Naive thymus-derived CD4-positive, alpha-beta T cell (primary cell): ENCODE measurements at regions not wholly inside any gene's neighbourhood (a gene's known extent, or its start where the extent isn't known, plus 50 kb on each side); places are given as distances from the start of the nearest gene placed in this dataset.
A peak's percentile ranks its signal among the peaks of the same experiment; 100 is the strongest.

Experiments
- ATAC-seq: fragments of 150-1000 bp; cut with Tn5 transposase; 2 replicates; pipeline ENCODE4 v1.10.0; 2021; ENCODE audit warnings: mild to moderate bottlenecking, moderate library complexity
- CTCF ChIA-PET: fragments of 350-600 bp; sonication (Branson Sonifier 250); formaldehyde crosslinking; loops from one replicate; lab custom pipeline; 2021; ENCODE audit warnings: antibody characterized with exemption; lab: Charles Lee
- POLR2A ChIA-PET: fragments of 350-600 bp; sonication (Branson Sonifier 250); formaldehyde crosslinking; loops from one replicate; lab custom pipeline; 2021; ENCODE audit warnings: antibody characterized with exemption, inconsistent platforms; lab: Charles Lee
- DNase-seq, 9 donors: peaks; one replicate each; pipeline versions ENCODE4 v3.0.0 to v3.0.0-alpha.2; 2020 to 2022; ENCODE audit warnings: mixed read lengths in 1 of 9
- H3K27ac ChIP-seq: one replicate; pipeline ENCODE4 v1.7.0; 2013; ENCODE audit warnings: mild to moderate bottlenecking, low read depth, low read length, moderate library complexity
- H3K27me3 ChIP-seq, 2 donors: one replicate each; pipeline ENCODE4 v1.7.0; 2013; ENCODE audit warnings: low read length in 2 of 2, mild to moderate bottlenecking in 2 of 2, moderate library complexity in 2 of 2; ENCODE audit not compliant: control insufficient read depth in 2 of 2, insufficient read depth in 2 of 2
- H3K36me3 ChIP-seq, 3 experiments: 1 replicate in 2 of 3; 2 replicates in 1 of 3; pipeline ENCODE4 v1.7.0; 2013; ENCODE audit warnings: low read length in 3 of 3, mild to moderate bottlenecking in 3 of 3, moderate library complexity in 1 of 3; ENCODE audit not compliant: insufficient read depth in 3 of 3, control insufficient read depth in 2 of 3
- H3K4me1 ChIP-seq, 2 donors: one replicate each; pipeline ENCODE4 v1.7.0; 2013; ENCODE audit warnings: low read length in 2 of 2, mild to moderate bottlenecking in 2 of 2, moderate library complexity in 1 of 2; ENCODE audit not compliant: control insufficient read depth in 2 of 2, insufficient read depth in 2 of 2
- H3K4me3 ChIP-seq: 2 replicates; pipeline ENCODE4 v1.7.0; 2013; ENCODE audit warnings: mild to moderate bottlenecking, low read length
- H3K9me3 ChIP-seq, 3 experiments: 1 replicate in 2 of 3; 2 replicates in 1 of 3; pipeline ENCODE4 v1.7.0; 2013; ENCODE audit warnings: low read length in 3 of 3; ENCODE audit not compliant: control insufficient read depth in 2 of 3
- H3K27ac Mint-ChIP-seq, 9 donors: one replicate each; pipeline ENCODE4 v1.8.0; 2020 to 2022; ENCODE audit warnings: mixed read lengths in 9 of 9, mild to moderate bottlenecking in 8 of 9, moderate library complexity in 5 of 9, inconsistent platforms in 2 of 9
- H3K27me3 Mint-ChIP-seq, 5 donors: one replicate each; pipeline ENCODE4 v1.8.0; 2021 to 2022; ENCODE audit warnings: mixed read lengths in 5 of 5, mild to moderate bottlenecking in 1 of 5
- H3K36me3 Mint-ChIP-seq, 5 donors: one replicate each; pipeline ENCODE4 v1.8.0; 2020 to 2022; ENCODE audit warnings: mixed read lengths in 5 of 5, mild to moderate bottlenecking in 3 of 5, inconsistent platforms in 1 of 5
- H3K4me1 Mint-ChIP-seq, 7 donors: one replicate each; pipeline ENCODE4 v1.8.0; 2020 to 2022; ENCODE audit warnings: mixed read lengths in 7 of 7, mild to moderate bottlenecking in 3 of 7, inconsistent platforms in 1 of 7
- H3K4me3 Mint-ChIP-seq, 10 donors: one replicate each; pipeline ENCODE4 v1.8.0; 2020 to 2022; ENCODE audit warnings: mild to moderate bottlenecking in 10 of 10, mixed read lengths in 10 of 10, moderate library complexity in 6 of 10, inconsistent platforms in 2 of 10
- H3K9me3 Mint-ChIP-seq, 11 donors: one replicate each; pipeline ENCODE4 v1.8.0; 2020 to 2022; ENCODE audit warnings: mixed read lengths in 11 of 11, mild to moderate bottlenecking in 4 of 11, inconsistent platforms in 1 of 11, moderate library complexity in 1 of 11
- intact Hi-C, 2 donors: fragments of 100-400 bp; cut with micrococcal nuclease; formaldehyde crosslinking; loops; one replicate each; pipeline ENCODE4 v1.15.1; 2023

DNA sequence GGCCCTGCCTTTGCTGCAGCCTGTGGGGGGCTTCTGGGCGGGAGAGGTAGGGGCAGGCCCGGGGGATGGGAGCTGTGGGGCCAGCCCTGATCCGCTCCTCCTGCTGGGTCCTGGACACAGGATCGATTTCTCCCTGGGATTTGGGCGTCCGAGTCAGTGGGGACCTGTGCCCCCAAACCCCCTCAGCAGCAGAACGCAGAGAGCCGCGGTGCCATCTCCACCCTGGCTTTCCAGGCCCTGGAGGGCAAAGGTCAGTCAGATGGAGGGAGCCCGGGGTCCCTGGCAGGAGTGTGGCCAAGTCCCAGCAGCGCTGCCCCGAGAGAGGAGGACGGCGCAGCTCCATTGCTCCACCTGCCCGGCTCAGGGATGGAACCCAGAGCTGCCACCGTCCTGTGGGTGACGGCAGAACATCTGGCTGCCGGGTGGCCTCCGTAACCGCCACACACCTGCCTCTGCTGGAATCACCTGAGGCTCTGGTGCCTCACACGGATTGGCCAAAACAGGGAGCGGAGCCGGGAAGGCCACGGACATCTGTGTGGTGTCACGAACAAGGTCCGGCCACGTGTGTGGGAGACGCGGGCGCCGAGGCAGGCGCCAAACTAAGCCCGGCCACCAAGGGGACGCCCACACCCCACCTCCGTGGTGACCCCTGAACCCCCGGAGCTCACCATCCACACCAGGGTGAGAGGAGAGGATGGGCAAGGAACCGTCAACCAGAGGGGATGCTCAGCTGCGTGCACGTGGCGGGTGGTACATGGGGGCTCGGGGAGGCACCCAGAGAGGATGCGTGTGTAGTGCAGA lies 80.3 kb upstream of the FBRSL1 start:
- no peak overlapping the region for H3K27ac ChIP-seq
- no peaks in the 10 kb centered on the region for H3K36me3 Mint-ChIP-seq
- peaks cover 0 to 5% (median under 1%) of the 10 kb centered on the region in 7 donors for H3K4me1 Mint-ChIP-seq
- DNase-seq (no peak), ATAC-seq (no peak)
- peaks cover 0 to 2% (median 0%) of the 10 kb centered on the region in 11 donors for H3K9me3 Mint-ChIP-seq
- intact Hi-C loops = no loop called here
- no peak overlapping the region for H3K4me3 ChIP-seq
- POLR2A ChIA-PET = no interaction called here
- no peaks in the 10 kb centered on the region for H3K27me3 ChIP-seq
- no peaks in the 10 kb centered on the region for H3K36me3 ChIP-seq
- H3K27me3 Mint-ChIP-seq = no peaks in the 10 kb centered on the region
- H3K9me3 ChIP-seq = no peaks in the 10 kb centered on the region
- H3K4me1 ChIP-seq = peaks cover 2 to 6% of the 10 kb centered on the region in 2 donors
- H3K27ac Mint-ChIP-seq = no peak overlapping the region
- no peak overlapping the region for H3K4me3 Mint-ChIP-seq
- CTCF ChIA-PET = no interaction called here

DNA sequence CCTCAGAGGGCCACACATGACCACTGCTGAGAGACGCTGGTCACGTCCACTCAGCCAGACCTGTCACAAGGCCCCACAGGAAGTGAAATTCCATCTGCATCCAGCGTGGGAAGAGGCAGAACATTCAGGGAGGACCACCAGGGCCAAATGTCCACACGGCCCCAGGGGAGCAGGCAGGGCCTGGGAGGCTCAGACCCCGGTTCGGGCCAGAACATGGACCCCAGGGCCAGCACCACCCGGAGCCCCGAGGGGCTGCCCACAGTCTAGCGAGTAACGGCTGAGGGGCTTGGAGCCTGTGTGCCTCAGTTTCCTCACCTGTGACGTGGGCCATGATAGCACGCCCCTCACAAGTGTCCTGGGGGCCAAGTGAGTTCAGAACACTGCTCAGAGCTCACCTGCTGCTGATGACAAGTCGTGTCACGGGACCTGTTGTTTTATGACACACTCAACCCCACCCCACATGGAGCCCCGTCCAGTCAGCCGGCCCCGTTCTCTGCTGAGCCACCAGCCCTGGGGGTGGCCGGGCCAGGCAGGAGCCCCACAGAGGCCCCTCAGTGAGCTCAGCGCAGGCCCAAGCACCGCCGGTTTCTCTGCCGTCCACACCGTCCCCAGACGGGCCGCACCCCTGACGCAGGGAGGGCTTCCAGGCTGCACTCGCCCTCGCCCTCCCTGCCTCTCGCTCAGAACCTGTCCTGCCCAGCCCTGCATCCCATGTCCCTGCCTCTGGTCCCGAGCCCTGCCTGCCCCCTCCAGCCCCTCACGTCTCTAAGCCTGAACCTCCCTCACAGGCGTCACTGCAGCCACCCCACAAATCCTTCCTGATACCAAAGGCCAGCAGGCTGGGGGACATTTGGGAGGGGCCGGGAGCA lies 79.5 kb upstream of the GALNT9 start:
- no peak for ATAC-seq
- CTCF ChIA-PET = no interaction called here
- H3K4me3 Mint-ChIP-seq = no peak overlapping the region

DNA sequence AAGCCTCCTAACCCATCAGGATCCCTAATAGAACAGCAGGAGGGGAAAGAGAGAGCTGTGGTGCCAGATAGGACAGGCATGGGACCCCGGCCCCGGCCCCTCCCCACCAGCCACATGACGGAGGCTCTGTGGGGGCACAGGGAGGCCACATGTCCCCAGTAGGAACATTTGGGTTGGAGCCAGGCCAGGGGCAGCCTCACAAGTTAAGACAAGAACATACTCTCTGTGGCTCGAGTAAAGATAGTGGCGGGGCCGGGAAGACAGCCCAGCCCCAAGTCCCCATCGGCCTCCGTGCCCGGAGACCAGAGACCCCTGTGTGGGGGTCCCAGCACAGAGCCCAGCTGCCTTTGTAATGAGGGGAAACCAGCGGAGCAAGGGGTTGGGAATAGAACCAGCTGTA lies 78.6 kb upstream of the GALNT9 start:
- POLR2A ChIA-PET = no interaction called here
- Mint-ChIP-seq H3K36me3 (no peaks in the 10 kb centered on the region), H3K4me1 (peaks cover 0 to 5% (median 0%) of the 10 kb centered on the region in 7 donors), H3K27ac (no peak overlapping the region), H3K4me3 (no peak overlapping the region), H3K9me3 (peaks cover 0 to 2% (median 0%) of the 10 kb centered on the region in 11 donors), H3K27me3 (peaks cover 0 to 5% (median 0%) of the 10 kb centered on the region in 5 donors)
- H3K27me3 ChIP-seq = no peaks in the 10 kb centered on the region
- intact Hi-C loops = no loop called here
- no peaks in the 10 kb centered on the region for H3K36me3 ChIP-seq
- no peak overlapping the region for H3K27ac ChIP-seq
- ATAC-seq (no peak), DNase-seq (no peak)
- CTCF ChIA-PET = interaction anchor here (0.7 kb wide), 1 partner anchor 116 kb away, joined by 4 read pairs; no protein-coding TSS in a partner anchor
- H3K9me3 ChIP-seq = no peaks in the 10 kb centered on the region
- H3K4me1 ChIP-seq = no peaks in the 10 kb centered on the region
- H3K4me3 ChIP-seq = no peak overlapping the region

More for the DNA sequence above, 79.5 kb upstream of the GALNT9 start:
- intact Hi-C loops = no loop called here
- Mint-ChIP-seq H3K27me3 (no peaks in the 10 kb centered on the region), H3K36me3 (no peaks in the 10 kb centered on the region), H3K9me3 (peaks cover 0 to 2% (median 0%) of the 10 kb centered on the region in 11 donors), H3K4me1 (peaks cover 0 to 5% (median 0%) of the 10 kb centered on the region in 7 donors), H3K27ac (no peak overlapping the region)
- H3K4me3 ChIP-seq = no peak overlapping the region
- no peaks in the 10 kb centered on the region for H3K4me1 ChIP-seq
- H3K9me3 ChIP-seq = no peaks in the 10 kb centered on the region
- POLR2A ChIA-PET = no interaction called here
- H3K27ac ChIP-seq = no peak overlapping the region
- DNase-seq = no peak
- no peaks in the 10 kb centered on the region for H3K27me3 ChIP-seq
- H3K36me3 ChIP-seq = no peaks in the 10 kb centered on the region

GRCh38 chr12:132407451-132407961 lies 78.1 kb upstream of the GALNT9 start:
- DNase-seq (no peak), ATAC-seq (no peak)
- CTCF ChIA-PET = interaction anchor here (0.7 kb wide), 1 partner anchor 116 kb away, joined by 4 read pairs; no protein-coding TSS in a partner anchor
- Mint-ChIP-seq H3K27me3 (peaks cover 0 to 10% (median 4%) of the 10 kb centered on the region in 5 donors), H3K27ac (no peak overlapping the region), H3K4me3 (no peak overlapping the region), H3K4me1 (peaks cover 0 to 5% (median 0%) of the 10 kb centered on the region in 7 donors), H3K9me3 (peaks cover 0 to 2% (median 0%) of the 10 kb centered on the region in 11 donors), H3K36me3 (peaks cover 0 to 3% (median 0%) of the 10 kb centered on the region in 5 donors)
- no peaks in the 10 kb centered on the region for H3K4me1 ChIP-seq
- H3K27ac ChIP-seq = no peak overlapping the region
- POLR2A ChIA-PET = no interaction called here
- no peaks in the 10 kb centered on the region for H3K27me3 ChIP-seq
- H3K36me3 ChIP-seq = no peaks in the 10 kb centered on the region
- no peaks in the 10 kb centered on the region for H3K9me3 ChIP-seq
- intact Hi-C loops = no loop called here
- no peak overlapping the region for H3K4me3 ChIP-seq

DNA sequence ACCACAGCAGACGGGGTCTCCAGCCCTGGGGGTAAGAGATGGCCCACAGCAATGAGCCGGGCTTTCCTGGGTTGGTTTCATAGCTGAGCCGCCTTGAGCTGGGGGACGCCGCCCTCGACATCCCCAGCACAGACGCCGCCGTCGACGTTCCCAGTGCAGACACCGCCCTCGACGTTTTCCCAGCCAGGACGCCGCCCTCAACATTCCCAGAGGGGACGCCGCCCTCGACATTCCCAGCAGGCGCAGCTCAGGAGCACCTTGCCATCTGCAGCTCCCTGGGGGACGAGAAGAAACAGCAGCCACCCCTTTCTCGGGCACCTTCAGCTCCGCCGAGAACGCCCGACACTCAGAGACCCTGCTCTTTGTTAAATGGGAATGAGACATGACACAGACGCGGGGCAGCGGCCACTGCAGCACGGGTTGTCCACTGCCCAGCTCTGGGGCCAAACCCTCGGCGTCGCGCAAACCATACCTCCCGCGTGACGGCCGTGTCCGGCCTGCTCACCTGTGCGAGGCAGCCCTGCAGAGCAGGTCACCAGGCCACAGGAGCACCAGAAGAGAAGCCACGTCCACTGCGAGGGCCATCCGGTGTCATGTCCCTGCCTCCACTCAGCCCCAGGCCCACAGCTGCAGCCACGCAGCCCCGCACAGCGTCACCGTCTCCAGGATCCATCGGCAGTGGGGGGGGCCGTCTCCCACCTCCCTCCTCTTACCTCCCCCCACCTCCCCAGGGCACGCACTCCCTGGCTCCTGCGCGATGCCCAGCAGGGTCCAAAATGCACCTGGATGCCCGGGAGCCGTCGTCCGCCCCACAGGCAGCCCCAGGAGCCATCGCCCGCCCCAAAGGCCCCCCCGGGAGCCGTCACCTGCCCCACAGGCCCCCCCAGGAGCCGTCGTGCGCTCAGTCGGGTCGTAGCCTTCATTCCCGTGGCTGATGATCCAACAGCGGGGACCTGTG lies 77.4 kb upstream of the GALNT9 start:
- POLR2A ChIA-PET = no interaction called here
- H3K4me1 Mint-ChIP-seq = peaks cover 0 to 5% (median 0%) of the 10 kb centered on the region in 7 donors
- peaks cover 0 to 3% (median 0%) of the 10 kb centered on the region in 5 donors for H3K36me3 Mint-ChIP-seq
- no peak for DNase-seq
- H3K27ac ChIP-seq = no peak overlapping the region
- H3K4me3 Mint-ChIP-seq = no peak overlapping the region
- H3K27me3 Mint-ChIP-seq = peaks cover 2 to 17% (median 6%) of the 10 kb centered on the region in 5 donors
- H3K4me1 ChIP-seq = no peaks in the 10 kb centered on the region
- no peaks in the 10 kb centered on the region for H3K9me3 ChIP-seq
- no peak overlapping the region for H3K27ac Mint-ChIP-seq
- CTCF ChIA-PET = no interaction called here
- ATAC-seq = no peak
- H3K9me3 Mint-ChIP-seq = peaks cover 0 to 2% (median 0%) of the 10 kb centered on the region in 11 donors
- H3K36me3 ChIP-seq = no peaks in the 10 kb centered on the region
- H3K4me3 ChIP-seq = no peak overlapping the region
- intact Hi-C loops = no loop called here
- H3K27me3 ChIP-seq = no peaks in the 10 kb centered on the region

DNA sequence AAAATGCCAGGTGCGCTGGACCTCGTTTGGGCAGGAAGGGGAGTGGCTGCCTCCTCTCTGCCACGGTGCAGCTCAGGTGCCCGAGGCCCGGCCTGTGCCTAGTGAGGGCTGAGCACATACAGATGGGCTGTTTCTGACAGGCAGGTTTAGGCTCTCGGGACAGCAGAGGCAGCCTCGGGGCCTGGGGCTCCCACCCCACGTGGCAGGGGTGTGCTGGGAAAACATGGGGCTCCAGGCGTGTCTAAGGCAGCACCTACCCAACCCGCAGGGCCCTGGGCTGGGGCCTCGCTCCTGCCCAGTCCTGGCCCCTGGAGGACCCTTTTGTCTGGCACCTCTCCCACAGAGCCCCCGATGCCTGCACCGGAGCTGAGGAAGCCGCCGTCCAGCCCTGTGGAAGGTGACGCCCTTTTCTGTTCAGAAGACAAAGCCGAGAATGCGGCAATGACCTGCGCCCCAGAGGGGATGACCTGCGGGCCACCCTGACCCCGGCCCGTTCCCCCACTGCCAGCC lies 76.4 kb upstream of the GALNT9 start:
- peak in 1 of 9 donors; percentile 2 for DNase-seq
- ChIA-PET POLR2A (no interaction called here), CTCF (no interaction called here)
- H3K27ac Mint-ChIP-seq = no peak overlapping the region
- H3K36me3 Mint-ChIP-seq = peaks cover 0 to 3% (median 0%) of the 10 kb centered on the region in 5 donors
- H3K27ac ChIP-seq = no peak overlapping the region
- peaks cover 5 to 24% (median 10%) of the 10 kb centered on the region in 5 donors for H3K27me3 Mint-ChIP-seq
- H3K4me3 ChIP-seq = no peak overlapping the region
- H3K9me3 Mint-ChIP-seq = peaks cover 0 to 1% (median 0%) of the 10 kb centered on the region in 11 donors
- no peak overlapping the region for H3K4me3 Mint-ChIP-seq
- intact Hi-C loops = no loop called here
- H3K4me1 Mint-ChIP-seq = no peaks in the 10 kb centered on the region
- ATAC-seq = no peak
- no peaks in the 10 kb centered on the region for H3K4me1 ChIP-seq
- no peaks in the 10 kb centered on the region for H3K36me3 ChIP-seq
- no peaks in the 10 kb centered on the region for H3K27me3 ChIP-seq
- no peaks in the 10 kb centered on the region for H3K9me3 ChIP-seq
